GM12875 (cell line): ENCODE measurements at regions not wholly inside any gene's neighbourhood (a gene's known extent, or its start where the extent isn't known, plus 50 kb on each side); places are given as distances from the start of the nearest gene placed in this dataset.
A peak's percentile ranks its signal among the peaks of the same experiment; 100 is the strongest.
"Not testable (repeated sequence)": the region's sequence is repeated elsewhere in the genome, so short reads cannot be mapped to it uniquely, and the experiment has no call there.

Experiments used
- H3K4me3 ChIP-seq: one replicate; pipeline ENCODE4 v1.5.1; 2011; ENCODE audit warnings: low read depth, low read length, control low read depth
- TF ChIP-seq, protein P1 (sequence below): IDR thresholded peaks from 2 replicates; pipeline ENCODE4 v1.5.1; 2011; ENCODE audit warnings: low read depth, mild to moderate bottlenecking, control low read depth, inconsistent platforms, low read length, moderate library complexity, borderline replicate concordance; ENCODE audit not compliant: insufficient read depth

DNA sequence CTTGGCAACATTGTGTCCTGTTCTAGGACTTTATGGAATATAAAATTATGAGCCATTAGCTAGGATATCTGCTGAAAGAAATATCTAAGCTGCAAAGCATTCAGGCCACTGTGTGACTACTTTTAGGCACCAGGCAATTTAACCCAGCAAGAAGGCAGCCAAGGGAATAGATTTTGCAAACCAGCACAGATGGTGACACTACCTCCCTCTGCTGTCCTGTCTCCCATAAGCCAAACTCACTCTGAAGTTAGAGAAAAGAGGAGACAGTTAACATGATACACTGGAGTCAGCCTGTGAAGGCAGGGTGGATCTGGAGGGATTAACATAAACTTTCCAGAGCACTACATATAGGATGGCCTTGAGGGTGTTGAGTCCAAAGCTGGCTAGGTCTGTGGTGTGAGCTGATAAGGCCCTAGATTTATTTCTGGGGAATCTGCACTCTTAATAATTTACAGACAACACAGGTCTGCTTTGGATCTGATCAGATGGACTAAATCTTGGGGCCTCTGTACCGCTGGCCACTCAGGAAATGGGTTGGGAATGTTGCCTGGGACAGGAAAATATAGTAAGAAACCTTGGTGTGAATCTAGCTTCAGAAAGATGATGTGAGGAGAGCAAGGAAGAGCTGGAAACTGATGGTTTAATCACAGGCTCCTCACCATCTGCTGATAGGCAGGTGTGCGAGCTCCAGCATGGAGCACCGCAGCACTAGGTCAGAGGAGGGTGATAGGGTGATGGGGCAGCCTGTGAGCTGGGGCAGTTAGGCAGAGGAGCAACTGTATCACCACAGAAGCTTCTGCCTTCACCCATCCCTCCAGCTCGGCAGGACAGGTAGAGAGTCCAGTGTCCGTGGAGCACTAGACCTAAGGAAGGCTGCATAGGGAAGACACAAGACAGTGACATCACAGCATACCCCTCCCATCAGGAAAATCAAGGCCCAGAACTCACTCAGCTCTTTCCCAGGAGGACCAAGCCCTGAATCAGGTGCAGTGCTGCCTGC, 229.9 kb upstream of the PRSS1 start:
- TF ChIP-seq, protein P1, sequence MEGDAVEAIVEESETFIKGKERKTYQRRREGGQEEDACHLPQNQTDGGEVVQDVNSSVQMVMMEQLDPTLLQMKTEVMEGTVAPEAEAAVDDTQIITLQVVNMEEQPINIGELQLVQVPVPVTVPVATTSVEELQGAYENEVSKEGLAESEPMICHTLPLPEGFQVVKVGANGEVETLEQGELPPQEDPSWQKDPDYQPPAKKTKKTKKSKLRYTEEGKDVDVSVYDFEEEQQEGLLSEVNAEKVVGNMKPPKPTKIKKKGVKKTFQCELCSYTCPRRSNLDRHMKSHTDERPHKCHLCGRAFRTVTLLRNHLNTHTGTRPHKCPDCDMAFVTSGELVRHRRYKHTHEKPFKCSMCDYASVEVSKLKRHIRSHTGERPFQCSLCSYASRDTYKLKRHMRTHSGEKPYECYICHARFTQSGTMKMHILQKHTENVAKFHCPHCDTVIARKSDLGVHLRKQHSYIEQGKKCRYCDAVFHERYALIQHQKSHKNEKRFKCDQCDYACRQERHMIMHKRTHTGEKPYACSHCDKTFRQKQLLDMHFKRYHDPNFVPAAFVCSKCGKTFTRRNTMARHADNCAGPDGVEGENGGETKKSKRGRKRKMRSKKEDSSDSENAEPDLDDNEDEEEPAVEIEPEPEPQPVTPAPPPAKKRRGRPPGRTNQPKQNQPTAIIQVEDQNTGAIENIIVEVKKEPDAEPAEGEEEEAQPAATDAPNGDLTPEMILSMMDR: no peak
- no peak overlapping the region for H3K4me3 ChIP-seq

DNA sequence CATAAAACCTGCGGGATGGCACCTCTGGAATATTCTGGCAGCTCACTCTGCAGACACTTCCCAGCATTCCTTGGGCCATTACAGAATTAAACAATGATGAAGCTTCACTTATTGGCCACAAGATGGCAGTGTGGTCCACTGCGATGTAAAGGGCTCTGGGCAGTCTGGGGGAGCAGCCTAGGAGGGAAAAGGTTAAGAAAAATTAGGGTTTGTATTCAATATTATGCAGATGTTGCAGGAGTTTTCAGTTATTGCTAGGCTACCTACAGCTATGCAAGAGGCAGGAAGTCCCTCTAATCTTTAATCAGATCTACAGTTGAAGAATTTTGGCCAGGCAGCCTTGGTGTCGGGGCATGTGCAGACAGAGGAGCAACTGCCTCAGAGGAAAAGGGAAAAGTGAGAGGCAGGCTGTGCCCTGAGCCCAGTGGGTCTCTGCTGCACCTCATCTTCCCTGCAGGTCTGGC, 233.2 kb upstream of the PRSS1 start:
- TF ChIP-seq, protein P1: peak; percentile 71
- H3K4me3 ChIP-seq: no peak overlapping the region

DNA sequence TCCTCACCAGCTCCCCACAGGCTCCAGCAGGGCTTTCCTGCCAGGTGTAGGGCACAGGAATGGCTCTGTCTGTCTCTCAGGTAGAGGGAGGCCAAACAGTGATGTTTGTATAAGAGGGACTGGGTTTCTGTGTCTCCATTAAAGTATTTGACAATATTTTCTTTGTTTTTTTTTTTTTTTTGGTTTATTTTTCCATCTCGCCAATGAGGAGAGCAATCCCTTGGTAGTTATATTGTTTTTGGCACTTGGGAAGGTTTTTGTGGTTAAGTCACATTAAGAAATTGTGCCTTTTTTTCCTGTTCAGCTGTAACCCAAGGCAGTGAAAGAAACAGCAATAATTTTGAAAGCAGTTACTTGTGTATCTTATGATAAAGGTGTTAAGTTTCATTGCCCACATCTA, 234.6 kb upstream of the PRSS1 start:
- H3K4me3 ChIP-seq: not testable (repeated sequence)

DNA sequence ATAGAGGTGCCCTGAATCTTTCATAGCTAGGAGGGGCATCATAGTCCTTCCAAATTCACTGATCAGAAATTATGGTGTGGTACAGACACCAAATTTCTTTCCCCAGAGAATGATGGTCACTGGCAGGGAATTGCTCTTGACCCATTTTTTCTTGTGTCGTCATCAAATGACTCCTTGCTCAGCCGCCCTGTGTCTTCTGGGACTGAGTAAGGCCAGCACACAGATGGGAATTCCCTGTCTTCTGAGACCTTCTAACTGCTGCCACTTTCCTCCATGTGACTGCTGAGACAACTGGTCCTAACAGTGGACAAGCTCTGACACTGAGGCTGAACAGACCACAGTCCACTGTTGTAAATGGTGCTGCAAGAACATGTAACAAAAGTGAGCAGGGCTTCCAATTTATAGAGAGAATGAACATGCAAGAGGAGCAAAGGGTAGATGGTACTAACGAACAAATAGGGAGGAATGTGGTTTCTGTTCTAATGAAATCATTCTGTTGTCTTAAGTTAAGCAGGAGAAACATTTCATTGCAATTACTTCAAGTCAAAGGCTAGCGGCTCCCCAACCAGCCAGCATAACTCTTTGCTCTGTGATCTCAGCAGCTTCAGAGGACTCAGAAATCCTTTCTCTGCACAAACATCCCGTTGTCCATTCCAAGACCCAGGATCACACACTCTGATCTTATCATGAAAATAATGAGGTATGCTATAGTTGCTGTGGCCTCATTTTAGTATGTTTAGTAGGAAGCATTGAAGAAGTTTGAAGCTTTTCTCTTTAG, 235.9 kb upstream of the PRSS1 start:
- H3K4me3 ChIP-seq: no peak overlapping the region
- TF ChIP-seq, protein P1: no peak

DNA sequence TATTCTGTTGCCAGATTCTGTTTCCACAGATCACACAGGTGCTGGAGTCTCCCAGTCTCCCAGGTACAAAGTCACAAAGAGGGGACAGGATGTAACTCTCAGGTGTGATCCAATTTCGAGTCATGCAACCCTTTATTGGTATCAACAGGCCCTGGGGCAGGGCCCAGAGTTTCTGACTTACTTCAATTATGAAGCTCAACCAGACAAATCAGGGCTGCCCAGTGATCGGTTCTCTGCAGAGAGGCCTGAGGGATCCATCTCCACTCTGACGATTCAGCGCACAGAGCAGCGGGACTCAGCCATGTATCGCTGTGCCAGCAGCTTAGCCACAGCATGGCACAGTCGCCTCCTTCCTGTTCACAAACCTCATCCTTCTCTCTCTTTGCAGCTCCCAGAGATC, 237.5 kb upstream of the PRSS1 start:
- no peak overlapping the region for H3K4me3 ChIP-seq
- TF ChIP-seq, protein P1: no peak

DNA sequence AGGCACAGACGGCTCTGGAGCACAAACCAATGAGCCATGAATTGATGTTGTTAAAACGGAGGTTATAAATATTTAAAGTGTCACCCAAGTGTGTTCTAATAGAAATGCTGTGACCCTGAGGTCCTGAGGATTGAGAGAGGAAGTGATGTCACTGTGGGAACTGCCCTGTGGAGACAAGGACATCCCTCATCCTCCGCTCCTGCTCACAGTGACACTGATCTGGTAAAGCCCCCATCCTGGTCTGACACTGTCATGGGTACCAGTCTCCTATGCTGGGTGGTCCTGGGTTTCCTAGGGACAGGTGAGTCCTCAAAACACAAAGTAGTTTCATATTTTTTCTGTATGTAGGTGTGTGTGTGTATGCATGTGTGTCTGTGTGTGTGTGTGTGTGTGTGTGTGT, 237.9 kb upstream of the PRSS1 start:
- H3K4me3 ChIP-seq: no peak overlapping the region
- TF ChIP-seq, protein P1: no peak

DNA sequence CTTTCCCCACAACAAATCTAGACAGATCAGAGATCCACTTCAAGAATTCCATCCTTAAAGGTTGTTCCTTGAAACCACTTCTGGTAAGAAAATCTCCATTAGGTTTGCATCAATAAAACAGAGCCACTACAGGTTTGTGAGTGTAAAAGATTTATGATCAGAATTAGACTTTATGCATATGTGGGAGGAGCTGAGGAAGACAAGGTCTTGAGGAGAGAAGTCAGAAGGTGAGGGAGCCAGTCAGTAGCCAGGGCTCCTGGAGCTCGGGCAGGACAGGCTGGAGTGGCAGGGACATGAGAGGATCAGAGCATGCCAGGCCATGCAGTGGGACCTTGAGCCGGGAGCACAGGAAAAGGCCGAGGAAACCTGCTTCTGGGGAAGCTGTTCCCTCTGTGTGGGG, 240.0 kb upstream of the PRSS1 start:
- not testable (repeated sequence) for H3K4me3 ChIP-seq

DNA sequence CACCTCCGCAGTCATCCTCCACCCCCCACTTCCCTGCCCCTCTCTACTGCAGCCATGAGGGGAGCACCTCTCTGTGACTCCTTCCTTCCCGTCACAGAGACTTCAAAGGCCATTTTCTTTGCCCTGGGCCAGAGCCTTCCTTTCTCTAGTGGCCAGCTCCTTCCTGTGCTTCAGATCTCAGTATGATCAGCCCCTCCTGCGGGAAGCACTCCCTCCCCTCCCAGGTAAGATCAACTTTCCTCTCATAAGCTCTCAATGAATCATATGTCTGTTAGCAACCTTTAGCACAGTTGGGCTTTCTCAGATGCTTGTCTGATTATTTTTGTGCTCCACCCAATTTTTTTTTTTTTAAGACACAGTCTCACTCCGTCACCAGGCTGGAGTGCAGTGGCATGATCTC, 241.0 kb upstream of the PRSS1 start:
- TF ChIP-seq, protein P1: no peak
- H3K4me3 ChIP-seq: no peak overlapping the region
